ENCODE measurements at regions not wholly inside any gene's neighbourhood (a gene's known extent, or its start where the extent isn't known, plus 50 kb on each side); places are given as distances from the start of the nearest gene placed in this dataset.
"Not testable (repeated sequence)": the region's sequence is repeated elsewhere in the genome, so short reads cannot be mapped to it uniquely, and the experiment has no call there.

DNA sequence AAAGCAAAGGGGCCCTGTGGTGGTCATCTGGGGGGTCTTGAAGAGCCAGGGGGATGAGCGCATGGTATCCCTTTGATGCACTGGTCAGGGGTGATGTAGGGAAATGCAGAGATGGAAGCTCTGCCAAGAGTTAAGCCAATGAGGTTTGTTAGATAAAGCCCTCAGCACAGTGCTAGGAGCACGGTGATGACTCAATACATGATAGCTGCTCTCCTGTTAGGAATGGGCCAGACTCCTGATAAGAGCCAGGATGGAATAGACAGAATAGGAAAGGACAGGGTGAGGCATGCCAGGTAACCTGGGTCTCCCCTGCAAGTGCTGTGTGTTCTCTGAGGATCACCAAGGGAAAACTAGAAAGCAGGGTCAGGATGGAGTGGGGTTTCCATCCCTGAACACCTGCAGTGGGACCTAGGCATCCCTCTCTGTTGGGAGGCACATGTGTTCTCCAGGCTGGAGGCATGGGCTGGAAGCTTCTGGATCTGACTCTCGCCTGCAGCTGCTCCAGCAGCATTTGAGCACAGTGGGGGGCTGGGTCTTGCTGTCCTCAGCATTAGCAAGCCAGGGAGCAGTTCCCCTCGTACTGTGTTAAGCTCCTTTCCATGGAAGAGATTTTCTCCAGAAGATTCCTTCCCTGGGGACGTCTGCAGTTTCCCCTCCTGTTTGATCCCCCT lies 71.8 kb upstream of the TIAM2 start:
- peak; percentile 64 for DNase-seq

DNA sequence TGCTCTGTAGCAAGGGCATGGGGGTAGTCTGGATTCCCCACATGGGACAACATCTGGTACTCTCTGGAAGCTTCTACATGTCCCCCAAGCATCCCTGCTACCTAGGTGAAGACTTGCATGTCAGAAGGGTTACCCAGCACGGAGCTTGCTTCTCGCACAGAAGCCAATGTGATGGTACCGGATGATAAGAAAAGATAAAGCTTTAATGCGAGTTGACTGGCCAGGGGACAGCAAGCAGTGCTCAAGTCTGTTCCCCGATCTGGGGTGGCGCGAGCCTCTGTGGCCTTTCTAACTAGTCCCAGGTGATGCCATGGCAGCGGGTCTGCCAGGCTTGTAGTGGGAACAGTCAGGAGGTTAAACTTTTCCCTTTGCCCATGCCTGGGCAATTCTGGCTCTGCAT lies 70.0 kb upstream of the TIAM2 start:
- no peak for DNase-seq

DNA sequence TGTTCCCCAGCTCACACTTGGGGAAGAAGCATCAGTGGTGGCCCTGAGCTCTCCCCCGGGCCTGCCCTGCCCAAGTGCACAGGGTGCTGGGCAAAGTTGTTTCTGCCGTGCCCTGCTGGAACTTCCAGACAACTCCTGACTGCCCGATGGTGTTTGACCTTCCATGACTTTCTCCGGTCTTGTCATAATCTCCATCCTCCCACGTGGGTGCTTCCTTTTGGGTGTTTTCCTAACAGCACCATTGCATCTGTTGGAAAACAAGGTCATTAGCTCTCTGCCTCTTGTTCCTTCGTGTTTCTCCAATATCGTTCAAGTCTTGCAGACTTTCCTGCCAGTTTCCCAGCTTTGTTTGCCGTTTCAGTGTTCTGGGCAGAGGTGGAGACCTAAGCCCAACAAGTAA lies 68.7 kb upstream of the TIAM2 start:
- no peak for DNase-seq

DNA sequence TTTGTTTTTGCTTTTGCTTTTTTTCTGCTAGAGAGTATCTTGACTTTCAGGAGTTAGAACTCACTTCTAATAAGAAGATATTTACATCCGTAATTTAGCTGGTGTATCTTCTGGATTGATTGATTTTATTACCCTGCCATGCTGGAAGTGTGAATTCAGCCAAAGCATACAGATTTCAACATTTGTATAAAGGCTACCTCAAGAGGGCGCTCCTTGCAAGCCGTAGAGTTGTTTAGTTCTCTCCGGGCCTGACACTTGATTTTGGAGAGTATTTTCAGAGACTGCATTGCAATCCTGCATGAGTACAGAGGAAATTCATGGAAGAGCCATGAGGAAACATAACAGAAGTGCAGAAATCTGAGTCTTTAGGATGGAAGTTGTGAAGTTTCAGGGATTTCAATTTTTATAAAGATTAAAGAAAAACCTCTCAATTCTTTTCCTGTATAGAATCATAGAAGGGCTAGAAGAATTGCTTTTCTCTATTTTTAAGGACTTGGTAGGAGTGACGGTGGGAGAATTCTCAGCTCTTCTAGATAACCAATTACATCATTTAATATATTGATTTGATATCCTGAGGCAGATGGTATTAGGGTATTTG lies 66.7 kb upstream of the TIAM2 start:
- DNase-seq: peak; percentile 93

DNA sequence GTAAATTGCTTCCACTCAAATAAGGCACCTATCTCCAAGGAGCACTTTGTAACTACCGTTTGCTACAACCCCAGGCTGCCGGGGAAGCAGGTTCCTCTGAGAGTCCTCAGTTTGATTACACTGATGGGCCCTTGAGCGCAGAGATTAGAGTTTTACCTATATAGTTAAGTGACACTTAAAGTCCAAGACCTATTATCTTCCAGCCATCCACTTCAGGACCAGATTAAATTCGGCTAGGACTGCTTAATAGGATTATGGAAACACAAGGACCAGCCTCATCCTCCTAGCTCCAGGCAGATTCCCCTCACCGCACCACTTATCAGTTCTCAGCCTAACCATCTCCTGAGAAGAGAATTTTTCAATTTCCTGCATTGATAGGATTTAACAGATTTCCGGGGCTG lies 64.7 kb upstream of the TIAM2 start:
- DNase-seq: peak; percentile 99

DNA sequence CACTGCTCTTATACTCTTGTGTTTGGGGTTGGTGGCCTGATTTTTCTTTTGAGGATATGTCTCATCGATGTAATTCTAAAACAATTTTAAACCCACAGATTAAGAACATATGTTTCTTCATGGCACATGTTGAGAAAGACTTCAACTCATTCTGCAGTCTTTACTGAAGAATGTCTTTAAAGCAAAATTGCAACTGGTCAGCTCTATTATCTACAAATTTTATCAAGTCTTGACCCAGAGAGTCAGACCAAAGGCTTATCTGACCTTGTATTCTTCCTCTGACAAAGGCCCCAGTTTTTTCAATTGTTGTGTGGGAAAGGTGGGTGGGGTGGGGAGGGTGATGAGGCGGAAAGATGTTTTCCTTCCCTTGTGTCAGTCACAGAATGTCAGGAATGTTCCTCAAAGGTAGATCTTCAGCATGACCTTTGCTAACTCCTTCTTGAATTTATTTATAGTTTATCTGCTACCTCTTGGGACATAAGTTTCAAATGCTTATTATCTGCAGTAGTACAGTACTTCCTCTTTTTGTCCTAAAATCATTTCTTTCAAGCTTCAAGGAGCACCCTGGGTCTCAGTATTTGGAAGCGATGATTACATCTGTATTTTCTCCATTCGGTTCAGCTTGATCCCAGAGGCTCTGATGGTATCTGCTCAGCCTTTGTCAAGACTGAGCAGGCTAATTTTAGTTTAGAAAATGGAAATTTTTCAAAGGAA lies 63.2 kb upstream of the TIAM2 start:
- DNase-seq: no peak

DNA sequence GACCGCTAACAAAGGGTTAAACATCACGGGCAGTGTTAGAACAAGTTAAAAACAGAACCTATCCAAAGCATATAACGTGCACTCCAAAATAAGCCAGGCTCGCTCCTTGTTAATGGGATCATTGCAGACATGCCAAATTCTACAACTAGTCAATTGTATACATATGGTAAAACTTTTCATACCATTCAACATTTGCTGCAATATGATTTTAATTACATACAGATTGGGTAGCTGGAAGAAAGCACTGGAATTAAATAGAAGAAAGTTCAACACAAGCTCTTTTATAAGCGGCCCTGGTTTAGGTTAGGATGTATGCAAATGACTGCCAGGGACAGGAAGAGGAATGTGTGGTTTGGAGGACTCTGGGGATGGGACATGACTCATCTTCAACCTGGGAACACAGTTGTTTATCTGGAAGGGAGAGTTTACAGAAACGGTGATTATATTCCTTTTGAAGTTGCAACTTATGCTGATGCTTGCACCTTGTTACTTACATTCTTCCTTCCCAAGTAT lies 62.5 kb upstream of the TIAM2 start:
- no peak for DNase-seq

DNA sequence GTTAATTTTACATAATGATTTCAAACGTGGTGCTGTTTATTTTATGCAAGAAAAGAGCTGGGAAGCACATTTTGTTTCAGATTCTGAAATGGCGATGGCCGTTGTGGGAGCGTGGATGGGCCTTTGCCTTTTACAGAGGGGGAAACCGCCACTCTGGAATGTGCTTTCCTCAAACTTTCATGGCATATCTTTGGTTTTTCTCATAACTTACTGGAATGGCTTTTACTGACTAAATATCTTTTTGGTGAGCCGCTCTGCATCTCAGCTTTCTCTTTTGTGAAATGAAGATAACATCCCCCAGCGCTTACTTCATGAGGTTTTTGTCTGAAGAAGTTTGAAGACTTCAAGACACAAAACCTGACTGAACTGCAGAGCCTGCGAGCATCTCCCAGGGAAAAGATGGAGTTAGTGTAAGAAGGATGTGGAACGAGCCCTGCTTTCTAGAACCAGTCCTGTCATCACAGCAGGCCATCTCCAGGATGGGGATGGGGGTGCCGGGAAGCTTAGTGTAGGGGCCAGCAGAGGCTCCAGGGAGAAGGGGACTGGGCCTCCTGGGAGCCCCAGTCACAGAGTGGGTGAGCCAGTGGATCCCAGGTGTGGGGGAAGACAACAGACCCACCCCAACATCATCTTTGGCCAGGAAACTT lies 61.8 kb upstream of the TIAM2 start:
- DNase-seq: no peak

DNA sequence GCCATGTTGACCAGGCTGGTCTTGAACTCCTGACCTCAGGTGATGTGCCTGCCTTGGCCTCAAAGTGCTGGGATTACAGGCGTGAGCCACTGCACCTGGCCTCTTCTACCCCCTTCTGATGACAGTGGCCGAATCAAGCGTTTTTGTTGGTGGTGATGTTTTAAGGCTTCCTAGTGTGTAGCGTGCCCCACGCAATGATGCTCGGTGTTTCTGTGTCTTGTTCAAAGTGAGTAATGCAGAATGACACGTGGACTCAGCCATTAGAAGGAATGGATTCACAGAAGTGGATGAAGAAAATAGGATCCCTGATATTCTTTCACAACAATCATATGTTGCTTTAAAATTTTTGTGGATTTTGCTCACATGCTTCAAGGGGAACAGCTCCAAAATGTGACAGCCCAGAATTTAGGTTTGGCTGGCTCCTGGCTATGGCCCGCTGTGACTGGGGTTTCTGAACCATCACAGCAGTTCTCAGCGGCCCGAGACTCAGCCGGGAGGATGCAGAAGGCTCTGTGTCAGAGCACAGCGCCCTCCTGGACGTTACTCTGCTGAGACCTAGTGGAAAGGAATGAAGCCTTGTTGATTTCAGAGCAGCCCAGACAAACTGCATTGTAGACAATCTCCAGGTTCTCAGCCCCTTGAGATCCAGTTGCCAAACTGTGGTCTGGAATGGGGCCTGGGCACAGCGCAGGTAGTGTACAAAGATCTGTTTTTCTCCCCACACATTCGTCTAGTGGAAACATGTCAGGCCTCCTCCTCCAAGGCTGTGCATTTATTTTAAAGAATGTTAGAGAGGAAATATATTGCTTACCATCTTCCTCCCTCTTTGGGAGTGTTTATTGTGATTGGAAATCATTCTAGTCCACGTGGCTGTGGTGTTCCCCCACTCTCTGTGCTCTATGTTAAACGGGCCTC lies 57.6 kb upstream of the TIAM2 start:
- DNase-seq: no peak

DNA sequence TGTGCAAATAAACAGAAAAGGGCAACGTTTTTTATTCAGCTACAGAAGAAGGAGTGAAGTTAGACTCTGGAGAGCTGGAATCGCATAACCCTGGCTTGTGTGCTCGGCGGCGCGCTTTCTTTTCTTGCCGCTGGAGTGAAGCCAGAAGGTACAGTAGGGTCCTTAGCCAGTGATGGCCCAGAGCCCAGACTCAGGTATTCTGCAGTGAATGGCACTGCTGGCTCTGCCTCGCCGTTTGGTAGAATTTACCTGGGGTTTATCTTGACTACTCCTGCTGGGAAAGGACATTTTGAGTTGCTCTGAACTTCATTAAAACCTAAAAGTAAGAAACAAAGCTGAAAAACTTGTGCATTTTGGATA lies 56.9 kb upstream of the TIAM2 start:
- DNase-seq: no peak

DNA sequence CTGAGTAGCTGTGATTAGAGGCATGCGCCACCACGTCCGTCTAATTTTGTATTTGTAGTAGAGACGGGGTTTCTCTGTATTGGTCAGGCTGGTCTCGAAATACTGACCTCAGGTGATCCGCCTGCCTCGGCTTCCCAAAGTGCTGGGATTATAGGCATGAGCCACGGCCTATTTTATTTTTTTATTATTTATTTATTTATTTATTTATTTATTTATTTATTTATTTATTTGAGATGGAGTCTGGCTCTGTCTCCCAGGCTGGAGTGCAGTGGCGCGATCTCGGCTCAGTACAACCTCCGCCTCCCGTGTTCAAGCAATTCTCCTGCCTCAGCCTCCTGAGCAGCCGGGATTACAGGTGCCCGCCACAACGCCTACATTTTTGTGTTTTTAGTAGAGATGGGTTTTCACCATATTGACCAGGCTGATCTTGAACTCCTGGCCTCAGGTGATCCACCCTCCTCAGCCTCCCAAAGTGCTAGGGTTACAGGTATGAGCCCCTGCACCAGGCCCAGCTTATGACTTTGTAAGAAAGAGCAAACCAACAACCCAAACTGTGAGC lies 56.3 kb upstream of the TIAM2 start:
- not testable (repeated sequence) for DNase-seq

DNA sequence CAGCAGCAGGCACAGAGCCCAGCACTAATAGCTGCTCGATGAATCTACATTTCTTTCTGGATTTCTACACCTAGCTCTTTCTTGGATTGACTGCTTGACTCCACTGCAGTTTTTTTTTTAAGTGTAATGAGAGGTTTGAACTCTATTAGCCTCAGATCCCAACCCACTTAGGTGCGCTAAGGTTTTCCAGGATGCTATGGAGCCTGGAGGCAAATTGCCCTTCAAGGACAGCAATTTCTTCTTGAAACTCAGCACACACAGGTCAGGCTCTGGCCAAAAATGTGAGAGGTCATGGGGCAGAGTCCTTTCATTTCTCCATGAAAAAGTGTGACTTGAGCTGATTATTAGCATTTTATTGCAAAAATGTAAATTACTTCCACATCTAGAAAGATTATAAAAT lies 52.3 kb upstream of the TIAM2 start:
- no peak for DNase-seq

DNA sequence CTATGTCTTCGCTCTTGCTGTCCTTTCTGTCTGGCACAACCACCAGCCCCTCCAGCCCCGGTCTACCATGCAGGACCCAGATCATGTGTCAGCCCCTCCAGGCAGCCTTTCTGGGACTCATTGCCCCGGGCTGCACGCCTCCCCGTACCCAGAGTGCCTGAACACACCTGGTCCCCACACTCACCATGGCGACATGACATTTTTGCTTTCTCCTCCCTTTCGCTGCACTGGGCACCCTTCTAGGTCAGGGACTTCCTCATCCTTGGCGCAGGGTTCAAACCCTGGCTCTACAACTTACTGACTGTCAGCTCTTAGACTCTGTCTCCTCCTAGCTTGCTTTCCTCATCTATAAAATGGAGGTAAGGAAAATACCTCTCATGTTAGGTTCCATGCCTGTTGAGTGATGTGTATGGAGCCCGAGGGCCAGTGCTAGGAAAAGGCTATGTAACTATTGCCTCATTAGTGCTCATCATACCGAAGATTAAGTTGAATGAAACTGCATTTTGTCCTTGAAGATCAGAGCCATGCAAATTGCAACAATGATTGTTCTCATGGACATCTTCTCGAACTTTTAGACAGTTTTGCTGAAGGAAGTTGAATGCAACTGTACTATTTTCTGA lies 49.7 kb upstream of the TIAM2 start:
- DNase-seq: no peak

Measured in NCI-H82 (cell line).